ENCODE measurements at regions not wholly inside any gene's neighbourhood (a gene's known extent, or its start where the extent isn't known, plus 50 kb on each side); places are given as distances from the start of the nearest gene placed in this dataset.

GRCh38 chr11:23961503-23962338 is 535.1 kb upstream of the LUZP2 start:
- Histone ChIP-seq H3K4me3 (no peak overlapping the region), H3K27ac (no peak overlapping the region), H3K4me1 (no peaks in the 10 kb centered on the region), H3K27me3 (no peaks in the 10 kb centered on the region), H3K9me3 (no peaks in the 10 kb centered on the region), H3K36me3 (no peaks in the 10 kb centered on the region)
- WGBS (ENCODE audit: insufficient coverage, low coverage, low lambda C conversion rate, missing lambda C conversion rate) = 44% methylated on average over 2 of the region's 20 CpGs
- no peak for DNase-seq
- no peak for TF ChIP-seq POLR2A (IDR thresholded peaks at IDR 0.05)
- TF ChIP-seq, protein P1, sequence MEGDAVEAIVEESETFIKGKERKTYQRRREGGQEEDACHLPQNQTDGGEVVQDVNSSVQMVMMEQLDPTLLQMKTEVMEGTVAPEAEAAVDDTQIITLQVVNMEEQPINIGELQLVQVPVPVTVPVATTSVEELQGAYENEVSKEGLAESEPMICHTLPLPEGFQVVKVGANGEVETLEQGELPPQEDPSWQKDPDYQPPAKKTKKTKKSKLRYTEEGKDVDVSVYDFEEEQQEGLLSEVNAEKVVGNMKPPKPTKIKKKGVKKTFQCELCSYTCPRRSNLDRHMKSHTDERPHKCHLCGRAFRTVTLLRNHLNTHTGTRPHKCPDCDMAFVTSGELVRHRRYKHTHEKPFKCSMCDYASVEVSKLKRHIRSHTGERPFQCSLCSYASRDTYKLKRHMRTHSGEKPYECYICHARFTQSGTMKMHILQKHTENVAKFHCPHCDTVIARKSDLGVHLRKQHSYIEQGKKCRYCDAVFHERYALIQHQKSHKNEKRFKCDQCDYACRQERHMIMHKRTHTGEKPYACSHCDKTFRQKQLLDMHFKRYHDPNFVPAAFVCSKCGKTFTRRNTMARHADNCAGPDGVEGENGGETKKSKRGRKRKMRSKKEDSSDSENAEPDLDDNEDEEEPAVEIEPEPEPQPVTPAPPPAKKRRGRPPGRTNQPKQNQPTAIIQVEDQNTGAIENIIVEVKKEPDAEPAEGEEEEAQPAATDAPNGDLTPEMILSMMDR (IDR thresholded peaks at IDR 0.05) = no peak
- ATAC-seq = peak in 1 of 4 donors; percentile 18
- intact Hi-C loops (cut with DNase I) = no loop called here

GRCh38 chr11:23973244-23973643 is 523.6 kb upstream of the LUZP2 start:
- 24% methylated on average over 2 of the region's 2 CpGs for WGBS (ENCODE audit: insufficient coverage, low coverage, low lambda C conversion rate, missing lambda C conversion rate)
- no peak for DNase-seq
- Histone ChIP-seq H3K4me3 (no peak overlapping the region), H3K36me3 (no peaks in the 10 kb centered on the region), H3K9me3 (no peaks in the 10 kb centered on the region), H3K27ac (no peak overlapping the region), H3K27me3 (no peaks in the 10 kb centered on the region), H3K4me1 (no peaks in the 10 kb centered on the region)
- no peak for ATAC-seq
- intact Hi-C loops (cut with DNase I) = no loop called here
- TF ChIP-seq, protein P1 (IDR thresholded peaks at IDR 0.05) = no peak
- no peak for TF ChIP-seq POLR2A (IDR thresholded peaks at IDR 0.05)

DNA sequence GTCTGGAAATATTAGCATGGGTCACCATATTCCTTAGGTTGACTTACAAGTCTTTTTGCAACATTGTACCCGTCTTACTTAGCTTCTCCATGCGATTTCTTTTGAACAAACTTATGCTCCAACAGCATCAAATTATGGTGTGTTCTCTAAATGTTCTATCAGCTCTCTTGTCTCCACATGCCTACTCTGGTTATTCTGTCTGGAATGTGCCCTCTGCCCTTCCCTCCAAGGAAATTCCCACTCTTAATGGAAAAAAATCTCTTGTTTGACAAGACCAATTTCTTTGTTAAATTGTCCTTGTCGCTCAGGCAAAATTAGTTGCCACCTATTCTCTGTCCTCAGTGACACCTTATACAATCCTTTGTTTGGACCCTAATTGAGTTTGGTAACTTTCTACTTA is 522.8 kb upstream of the LUZP2 start:
- H3K27ac ChIP-seq = no peak overlapping the region
- intact Hi-C loops (cut with DNase I) = no loop called here
- no peaks in the 10 kb centered on the region for H3K9me3 ChIP-seq
- WGBS (ENCODE audit: insufficient coverage, low coverage, low lambda C conversion rate, missing lambda C conversion rate) = 18% methylated on average over 3 of the region's 3 CpGs
- no peak overlapping the region for H3K4me3 ChIP-seq
- DNase-seq = no peak
- no peaks in the 10 kb centered on the region for H3K36me3 ChIP-seq
- H3K27me3 ChIP-seq = no peaks in the 10 kb centered on the region
- no peaks in the 10 kb centered on the region for H3K4me1 ChIP-seq
- no peak for TF ChIP-seq POLR2A (IDR thresholded peaks at IDR 0.05)
- TF ChIP-seq, protein P1 (IDR thresholded peaks at IDR 0.05) = no peak
- no peak for ATAC-seq

- TF ChIP-seq POLR2A (IDR thresholded peaks at IDR 0.05) = no peak
- TF ChIP-seq, protein P1 (IDR thresholded peaks at IDR 0.05) = no peak
- Histone ChIP-seq H3K36me3 (no peaks in the 10 kb centered on the region), H3K9me3 (no peaks in the 10 kb centered on the region), H3K4me1 (no peaks in the 10 kb centered on the region), H3K4me3 (no peak overlapping the region), H3K27me3 (no peaks in the 10 kb centered on the region), H3K27ac (no peak overlapping the region)
- no peak for ATAC-seq
- no peak for DNase-seq
- intact Hi-C loops (cut with DNase I) = no loop called here
Measured at GRCh38 chr11:23974601-23975000, 522.3 kb upstream of the LUZP2 start.
